ENCODE measurements at regions not wholly inside any gene's neighbourhood (a gene's known extent, or its start where the extent isn't known, plus 50 kb on each side); places are given as distances from the start of the nearest gene placed in this dataset.

DNA sequence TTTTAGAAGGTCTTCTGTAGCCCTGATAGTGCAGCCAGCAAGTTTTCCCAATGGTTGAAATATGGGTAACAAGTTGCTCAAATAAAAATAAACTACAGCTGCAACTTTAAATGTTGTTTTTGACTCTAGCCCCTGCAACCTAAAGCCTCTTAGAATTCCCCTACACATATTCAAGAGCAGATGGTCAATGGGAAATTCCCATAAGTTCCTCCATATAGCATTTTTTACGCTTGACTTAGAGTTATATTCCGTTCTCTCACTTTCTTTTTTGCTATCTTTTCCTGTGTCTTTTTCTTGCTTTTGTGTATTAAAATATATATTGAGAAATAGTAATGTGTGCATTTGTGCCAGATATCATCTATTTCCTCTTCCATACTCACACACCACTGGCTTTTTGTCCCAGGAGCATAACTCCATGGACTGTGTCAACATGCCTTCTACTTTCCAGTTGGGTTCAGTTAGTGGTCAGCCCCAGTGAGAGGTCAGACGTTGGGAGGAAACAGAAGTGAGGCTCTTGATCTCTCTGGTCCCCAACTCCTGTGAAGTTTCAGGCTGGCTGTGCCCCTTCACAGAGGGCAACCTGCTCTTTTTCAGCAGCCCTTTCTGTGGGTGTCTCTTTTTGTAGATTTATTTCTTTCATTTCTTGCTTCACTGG is 63.3 kb upstream of the TP63 start:
- TF ChIP-seq, protein P1, sequence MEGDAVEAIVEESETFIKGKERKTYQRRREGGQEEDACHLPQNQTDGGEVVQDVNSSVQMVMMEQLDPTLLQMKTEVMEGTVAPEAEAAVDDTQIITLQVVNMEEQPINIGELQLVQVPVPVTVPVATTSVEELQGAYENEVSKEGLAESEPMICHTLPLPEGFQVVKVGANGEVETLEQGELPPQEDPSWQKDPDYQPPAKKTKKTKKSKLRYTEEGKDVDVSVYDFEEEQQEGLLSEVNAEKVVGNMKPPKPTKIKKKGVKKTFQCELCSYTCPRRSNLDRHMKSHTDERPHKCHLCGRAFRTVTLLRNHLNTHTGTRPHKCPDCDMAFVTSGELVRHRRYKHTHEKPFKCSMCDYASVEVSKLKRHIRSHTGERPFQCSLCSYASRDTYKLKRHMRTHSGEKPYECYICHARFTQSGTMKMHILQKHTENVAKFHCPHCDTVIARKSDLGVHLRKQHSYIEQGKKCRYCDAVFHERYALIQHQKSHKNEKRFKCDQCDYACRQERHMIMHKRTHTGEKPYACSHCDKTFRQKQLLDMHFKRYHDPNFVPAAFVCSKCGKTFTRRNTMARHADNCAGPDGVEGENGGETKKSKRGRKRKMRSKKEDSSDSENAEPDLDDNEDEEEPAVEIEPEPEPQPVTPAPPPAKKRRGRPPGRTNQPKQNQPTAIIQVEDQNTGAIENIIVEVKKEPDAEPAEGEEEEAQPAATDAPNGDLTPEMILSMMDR (IDR thresholded peaks at IDR 0.05), result no peak
- TF ChIP-seq POLR2A (IDR thresholded peaks at IDR 0.05) (no peak), POLR2AphosphoS5 (IDR thresholded peaks at IDR 0.05) (no peak)
